ENCODE measurements at regions not wholly inside any gene's neighbourhood (a gene's known extent, or its start where the extent isn't known, plus 50 kb on each side); places are given as distances from the start of the nearest gene placed in this dataset.
"Not testable (repeated sequence)": the region's sequence is repeated elsewhere in the genome, so short reads cannot be mapped to it uniquely, and the experiment has no call there.

DNA sequence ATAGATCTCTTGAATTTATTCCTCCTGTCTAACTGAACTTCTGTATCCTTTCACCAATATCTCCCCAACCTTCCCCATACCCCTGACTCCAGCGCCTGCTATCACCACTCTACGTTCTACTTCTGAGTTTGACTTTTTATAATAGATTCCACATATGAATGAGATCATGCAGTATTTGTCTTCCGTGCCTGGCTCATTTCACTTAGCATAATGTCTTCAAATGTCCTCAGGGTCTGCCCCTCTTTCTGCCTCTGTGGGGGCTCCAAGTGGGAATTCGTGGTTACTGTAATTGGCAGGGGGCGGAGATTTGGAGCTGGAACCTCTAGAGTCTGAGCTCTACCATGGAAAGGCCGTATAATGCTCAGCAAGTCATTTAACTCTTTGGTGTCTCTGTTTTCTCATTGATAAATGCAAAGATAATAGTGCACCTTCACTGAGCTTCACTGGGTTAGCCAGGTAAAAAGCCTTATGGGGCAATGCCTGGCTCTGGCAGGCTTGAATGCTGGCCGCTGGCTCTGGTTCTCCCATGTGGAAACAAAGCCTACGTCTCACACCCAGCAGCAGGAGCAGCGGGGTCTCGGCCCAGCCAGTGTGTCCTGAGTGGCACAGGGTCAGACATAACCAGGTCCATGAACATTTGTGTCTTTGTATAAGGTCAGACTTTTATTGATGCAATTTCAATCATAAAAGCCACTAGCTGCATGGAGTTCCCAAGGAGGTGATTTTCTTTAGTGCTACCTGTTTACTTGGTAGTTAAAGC, 259.1 kb upstream of the PLGLB1 start:
- not testable (repeated sequence) for TF ChIP-seq POLR2AphosphoS5 (IDR thresholded peaks at IDR 0.05)
- TF ChIP-seq, protein P1, sequence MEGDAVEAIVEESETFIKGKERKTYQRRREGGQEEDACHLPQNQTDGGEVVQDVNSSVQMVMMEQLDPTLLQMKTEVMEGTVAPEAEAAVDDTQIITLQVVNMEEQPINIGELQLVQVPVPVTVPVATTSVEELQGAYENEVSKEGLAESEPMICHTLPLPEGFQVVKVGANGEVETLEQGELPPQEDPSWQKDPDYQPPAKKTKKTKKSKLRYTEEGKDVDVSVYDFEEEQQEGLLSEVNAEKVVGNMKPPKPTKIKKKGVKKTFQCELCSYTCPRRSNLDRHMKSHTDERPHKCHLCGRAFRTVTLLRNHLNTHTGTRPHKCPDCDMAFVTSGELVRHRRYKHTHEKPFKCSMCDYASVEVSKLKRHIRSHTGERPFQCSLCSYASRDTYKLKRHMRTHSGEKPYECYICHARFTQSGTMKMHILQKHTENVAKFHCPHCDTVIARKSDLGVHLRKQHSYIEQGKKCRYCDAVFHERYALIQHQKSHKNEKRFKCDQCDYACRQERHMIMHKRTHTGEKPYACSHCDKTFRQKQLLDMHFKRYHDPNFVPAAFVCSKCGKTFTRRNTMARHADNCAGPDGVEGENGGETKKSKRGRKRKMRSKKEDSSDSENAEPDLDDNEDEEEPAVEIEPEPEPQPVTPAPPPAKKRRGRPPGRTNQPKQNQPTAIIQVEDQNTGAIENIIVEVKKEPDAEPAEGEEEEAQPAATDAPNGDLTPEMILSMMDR (IDR thresholded peaks at IDR 0.05 in 8 of 11, conservative IDR thresholded peaks at IDR 0.05 in 3 of 11): not testable (repeated sequence)

Data from spleen (tissue), 7 donors.